ENCODE measurements at regions not wholly inside any gene's neighbourhood (a gene's known extent, or its start where the extent isn't known, plus 50 kb on each side); places are given as distances from the start of the nearest gene placed in this dataset.

GRCh38 chr7:119724041-119724792 lies 548.8 kb upstream of the KCND2 start:
- H4K20me1 ChIP-seq (ENCODE audit: insufficient read depth) = no peaks in the 10 kb centered on the region
- H3K4me3 ChIP-seq (ENCODE audit: low read length) = no peak overlapping the region
- TF ChIP-seq MXI1 (conservative IDR thresholded peaks at IDR 0.05; ENCODE audit: poor library complexity, severe bottlenecking) = no peak
- TF ChIP-seq CTCF (IDR thresholded peaks at IDR 0.05; ENCODE audit: poor library complexity, severe bottlenecking) = no peak
- no peak for TF ChIP-seq RAD21 (conservative IDR thresholded peaks at IDR 0.05)
- TF ChIP-seq SMC3 (conservative IDR thresholded peaks at IDR 0.05; ENCODE audit: poor library complexity) = no peak
- TF ChIP-seq EZH2 (IDR thresholded peaks at IDR 0.05; ENCODE audit: borderline replicate concordance, insufficient read depth, low read length, poor library complexity, severe bottlenecking) = no peak
- no peak for TF ChIP-seq TAF1 (IDR thresholded peaks at IDR 0.05; ENCODE audit: low read depth)
- no peak for TF ChIP-seq EP300 (conservative IDR thresholded peaks at IDR 0.05; ENCODE audit: poor library complexity, severe bottlenecking)
- no peak for TF ChIP-seq POLR2AphosphoS5 (IDR thresholded peaks at IDR 0.05)
- TF ChIP-seq REST (IDR thresholded peaks at IDR 0.05; ENCODE audit: borderline replicate concordance) = no peak
- H3K9ac ChIP-seq (ENCODE audit: low read length) = no peak overlapping the region
- H3K9me3 ChIP-seq (ENCODE audit: low read length) = no peaks in the 10 kb centered on the region
- no peak overlapping the region for H3K4me2 ChIP-seq (ENCODE audit: low read length)
- H3K27me3 ChIP-seq (ENCODE audit: insufficient read depth, low read depth, low read length) = no peaks in the 10 kb centered on the region
- H3K36me3 ChIP-seq (ENCODE audit: insufficient read depth, low read length) = no peaks in the 10 kb centered on the region
- H3K27ac ChIP-seq (ENCODE audit: low read length) = no peak overlapping the region
- no peaks in the 10 kb centered on the region for H3F3A ChIP-seq (ENCODE audit: insufficient read depth, low read length, poor library complexity, severe bottlenecking)
- H2AFZ ChIP-seq (ENCODE audit: low read depth, low read length) = no peak overlapping the region
- H3K79me2 ChIP-seq (replicated peaks; ENCODE audit: insufficient read depth, low read length) = no peaks in the 10 kb centered on the region
- H3K9me2 ChIP-seq (ENCODE audit: insufficient read depth, low read length) = no peaks in the 10 kb centered on the region

- Histone ChIP-seq H3K9me3 (ENCODE audit: low read length) (no peaks in the 10 kb centered on the region), H3K27me3 (ENCODE audit: insufficient read depth, low read depth, low read length) (no peaks in the 10 kb centered on the region), H3K9ac (ENCODE audit: low read length) (no peak overlapping the region), H4K20me1 (ENCODE audit: insufficient read depth) (no peaks in the 10 kb centered on the region), H3K4me3 (ENCODE audit: low read length) (no peak overlapping the region), H3F3A (ENCODE audit: insufficient read depth, low read length, poor library complexity, severe bottlenecking) (no peaks in the 10 kb centered on the region), H3K36me3 (ENCODE audit: insufficient read depth, low read length) (no peaks in the 10 kb centered on the region), H3K9me2 (ENCODE audit: insufficient read depth, low read length) (no peaks in the 10 kb centered on the region), H3K4me2 (ENCODE audit: low read length) (no peak overlapping the region), H3K27ac (ENCODE audit: low read length) (no peak overlapping the region), H3K79me2 (replicated peaks; ENCODE audit: insufficient read depth, low read length) (no peaks in the 10 kb centered on the region), H2AFZ (ENCODE audit: low read depth, low read length) (no peak overlapping the region)
- TF ChIP-seq CTCF (IDR thresholded peaks at IDR 0.05; ENCODE audit: poor library complexity, severe bottlenecking) = no peak
- TF ChIP-seq EZH2 (IDR thresholded peaks at IDR 0.05; ENCODE audit: borderline replicate concordance, insufficient read depth, low read length, poor library complexity, severe bottlenecking) = no peak
- no peak for TF ChIP-seq RAD21 (conservative IDR thresholded peaks at IDR 0.05)
- no peak for TF ChIP-seq SMC3 (conservative IDR thresholded peaks at IDR 0.05; ENCODE audit: poor library complexity)
- no peak for TF ChIP-seq POLR2AphosphoS5 (IDR thresholded peaks at IDR 0.05)
- TF ChIP-seq MXI1 (conservative IDR thresholded peaks at IDR 0.05; ENCODE audit: poor library complexity, severe bottlenecking) = no peak
- no peak for TF ChIP-seq TAF1 (IDR thresholded peaks at IDR 0.05; ENCODE audit: low read depth)
- no peak for TF ChIP-seq REST (IDR thresholded peaks at IDR 0.05; ENCODE audit: borderline replicate concordance)
- no peak for TF ChIP-seq EP300 (conservative IDR thresholded peaks at IDR 0.05; ENCODE audit: poor library complexity, severe bottlenecking)
Observed at GRCh38 chr7:119733127-119733879, 539.7 kb upstream of the KCND2 start.

Data from neural cell (in vitro differentiated cells).